ENCODE measurements at regions not wholly inside any gene's neighbourhood (a gene's known extent, or its start where the extent isn't known, plus 50 kb on each side); places are given as distances from the start of the nearest gene placed in this dataset.

DNA sequence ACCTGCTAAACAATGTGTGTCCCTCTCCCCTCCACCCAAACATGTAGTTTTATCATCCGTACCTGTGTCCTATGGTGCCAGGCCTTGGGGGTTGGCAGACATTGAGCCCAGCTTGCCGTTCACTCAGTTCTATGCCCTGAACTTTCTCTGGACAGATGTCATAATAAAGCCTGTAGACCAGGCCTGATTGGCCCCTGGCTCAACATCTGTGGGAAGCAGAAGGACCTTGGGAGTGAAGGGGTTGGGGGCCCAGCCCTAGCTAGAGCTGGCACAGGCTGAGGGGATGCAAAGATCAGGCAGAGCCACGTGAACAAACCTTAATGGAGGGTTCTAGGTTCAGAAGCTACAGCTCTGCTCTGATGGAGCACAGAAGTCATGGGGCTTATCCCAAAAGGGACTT is 600.6 kb downstream of the BUD13 start:
- no peak for DNase-seq

- no peak for DNase-seq
Measured at GRCh38 chr11:116171271-116172140, 601.3 kb downstream of the BUD13 start.

- DNase-seq = no peak
Measured at GRCh38 chr11:116170526-116171120, 602.2 kb downstream of the BUD13 start.

- no peak for DNase-seq
Measured at GRCh38 chr11:116169776-116170175, 603.0 kb downstream of the BUD13 start.

DNA sequence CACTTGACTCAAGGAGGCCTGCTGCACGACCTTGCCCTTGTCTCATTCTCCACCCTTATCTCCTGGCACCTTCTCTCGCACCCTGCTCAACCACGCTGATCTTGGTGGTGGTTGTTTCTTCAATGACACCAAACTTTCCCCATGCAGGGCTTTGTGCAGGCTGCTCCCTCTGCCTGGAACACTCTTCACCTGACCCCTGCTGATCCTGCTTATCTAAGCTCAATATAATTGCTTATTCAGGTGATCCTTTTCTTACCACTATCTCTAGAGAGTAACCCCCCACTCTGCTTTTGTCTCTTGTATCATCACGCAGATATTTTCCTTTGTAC is 604.4 kb downstream of the BUD13 start:
- no peak for DNase-seq

- DNase-seq = no peak
Measured at GRCh38 chr11:116167706-116168458, 604.9 kb downstream of the BUD13 start.

GRCh38 chr11:116166573-116167465 is 606.0 kb downstream of the BUD13 start:
- DNase-seq = no peak

DNA sequence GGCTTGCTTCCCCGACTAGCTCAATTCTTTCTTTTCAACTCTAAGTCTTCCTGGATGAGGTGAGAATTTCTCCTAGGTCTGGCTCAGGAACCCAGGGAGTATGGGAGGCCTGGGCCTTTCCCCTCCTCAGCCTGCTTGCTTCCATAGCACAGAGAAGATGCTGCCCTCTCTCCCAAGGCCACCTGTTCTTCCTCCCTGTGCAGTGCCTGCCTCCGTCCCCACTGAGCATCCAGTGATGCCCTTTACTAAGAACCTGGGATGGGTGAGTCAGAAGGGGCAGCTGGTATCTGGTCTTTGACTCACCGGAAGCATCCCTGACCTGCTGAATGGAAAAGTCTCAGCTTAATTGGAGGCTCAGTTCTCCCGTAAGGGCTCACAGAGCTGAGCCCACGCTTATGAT is 607.9 kb downstream of the BUD13 start:
- no peak for DNase-seq

- DNase-seq = no peak
Measured at GRCh38 chr11:116162886-116163230, 609.9 kb downstream of the BUD13 start.

GRCh38 chr11:116162086-116162885 is 610.5 kb downstream of the BUD13 start:
- DNase-seq = no peak

DNA sequence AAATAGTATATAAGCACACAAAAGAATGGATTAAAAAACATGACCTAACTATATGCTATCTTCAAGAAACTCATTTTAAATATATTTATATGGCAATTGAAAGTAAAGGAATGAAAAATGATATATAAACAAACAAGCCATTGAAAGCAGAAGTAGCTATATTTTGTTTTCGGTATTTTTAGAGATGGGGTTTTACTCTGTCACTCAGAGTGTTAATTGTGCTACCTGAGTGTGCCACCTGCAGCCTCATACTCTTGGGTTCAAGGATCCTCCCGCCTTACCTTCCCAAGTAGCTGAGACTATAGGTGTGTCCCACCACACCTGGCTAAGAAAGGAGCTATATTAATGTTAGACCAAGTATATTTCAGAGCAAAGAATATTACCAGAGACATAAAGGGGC is 624.1 kb downstream of the BUD13 start:
- DNase-seq = no peak

GRCh38 chr11:116148056-116148455 is 624.7 kb downstream of the BUD13 start:
- no peak for DNase-seq

GRCh38 chr11:116145187-116145865 is 627.5 kb downstream of the BUD13 start:
- no peak for DNase-seq

GRCh38 chr11:116144387-116144958 is 628.3 kb downstream of the BUD13 start:
- DNase-seq = no peak

DNA sequence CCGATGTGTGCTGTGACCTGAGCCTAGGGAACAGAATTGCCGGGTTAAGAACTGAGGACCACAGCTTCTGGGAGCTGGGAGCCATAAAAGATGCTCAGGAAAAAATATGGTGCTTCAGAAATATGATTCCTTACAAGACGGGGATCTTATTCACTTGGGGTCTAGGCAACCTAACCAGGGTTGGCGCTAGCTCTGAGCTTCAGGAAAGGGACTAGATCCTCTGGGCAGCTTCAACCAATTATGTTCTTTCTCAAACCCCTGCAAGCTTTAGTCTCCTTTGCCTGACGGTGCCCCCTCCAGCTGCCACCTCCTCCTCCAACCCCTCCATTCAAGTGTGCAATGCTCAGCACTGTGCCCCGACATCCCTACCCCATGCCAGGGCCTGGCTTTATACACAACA is 634.1 kb upstream of the CADM1 start:
- DNase-seq = no peak

GRCh38 chr11:116137753-116138152 is 633.5 kb upstream of the CADM1 start:
- no peak for DNase-seq

- no peak for DNase-seq
Measured at GRCh38 chr11:116136987-116137674, 632.9 kb upstream of the CADM1 start.

GRCh38 chr11:116135891-116136290 is 631.7 kb upstream of the CADM1 start:
- no peak for DNase-seq

- no peak for DNase-seq
Measured at GRCh38 chr11:116134450-116134849, 630.2 kb upstream of the CADM1 start.

GRCh38 chr11:116132273-116132978 is 628.2 kb upstream of the CADM1 start:
- no peak for DNase-seq

Data from hematopoietic multipotent progenitor cell treated with erythropoietin and hydrocortisone succinate and interleukin-3 and kit ligand, for 6 days (in vitro differentiated cells).